AG10803 (cell line): ENCODE measurements at regions not wholly inside any gene's neighbourhood (a gene's known extent, or its start where the extent isn't known, plus 50 kb on each side); places are given as distances from the start of the nearest gene placed in this dataset.

Experiments
- DNase-seq: peaks from one replicate; pipeline ENCODE4 v3.0.0; 2010; ENCODE audit warnings: low read depth
- H3K4me3 ChIP-seq: 2 replicates; pipeline ENCODE4 v1.5.1; 2011; ENCODE audit warnings: mild to moderate bottlenecking, low read length, control low read depth
- CTCF ChIP-seq: conservative IDR thresholded peaks from 2 replicates; pipeline ENCODE4 v1.5.1; 2011; ENCODE audit warnings: mild to moderate bottlenecking, low read length, control low read depth, inconsistent platforms

- no peak for TF ChIP-seq CTCF
- H3K4me3 ChIP-seq: no peak overlapping the region
- no peak for DNase-seq
Measured at GRCh38 chr6:81630719-81631118, 121.8 kb downstream of the TENT5A start.

- H3K4me3 ChIP-seq: no peak overlapping the region
- DNase-seq: peak; percentile 4
- TF ChIP-seq CTCF: no peak
Measured at GRCh38 chr6:81625216-81625615, 127.3 kb downstream of the TENT5A start.

- peak; percentile 37 for DNase-seq
- no peak overlapping the region for H3K4me3 ChIP-seq
- TF ChIP-seq CTCF: no peak
Measured at GRCh38 chr6:81624453-81624852, 128.0 kb downstream of the TENT5A start.

- DNase-seq: no peak
- no peak overlapping the region for H3K4me3 ChIP-seq
- no peak for TF ChIP-seq CTCF
Measured at GRCh38 chr6:81623106-81623759, 129.2 kb downstream of the TENT5A start.

- no peak overlapping the region for H3K4me3 ChIP-seq
- DNase-seq: peak; percentile 7
- no peak for TF ChIP-seq CTCF
Measured at GRCh38 chr6:81621816-81622395, 130.6 kb downstream of the TENT5A start.

GRCh38 chr6:81614292-81614691 lies 138.2 kb downstream of the TENT5A start:
- H3K4me3 ChIP-seq: no peak overlapping the region
- DNase-seq: peak; percentile 17
- TF ChIP-seq CTCF: no peak

- no peak for TF ChIP-seq CTCF
- DNase-seq: peak; percentile 84
- H3K4me3 ChIP-seq: no peak overlapping the region
Measured at GRCh38 chr6:81613606-81614005, 138.9 kb downstream of the TENT5A start.
